Cardiac muscle cell (in vitro differentiated cells and primary cell): ENCODE measurements at regions not wholly inside any gene's neighbourhood (a gene's known extent, or its start where the extent isn't known, plus 50 kb on each side); places are given as distances from the start of the nearest gene placed in this dataset.

Source experiments
- DNase-seq, 2 donors: peaks; one replicate each; pipeline versions ENCODE4 v3.0.0 to v3.0.0-alpha.2; 2010 to 2017; ENCODE audit warnings: low read depth in 1 of 2, low spot score in 1 of 2
- H3K27ac ChIP-seq: fragments of 200-600 bp; sonication (generic); 2 replicates; pipeline ENCODE4 v1.5.1; 2016
- H3K27me3 ChIP-seq: fragments of 200-600 bp; sonication (generic); 2 replicates; pipeline ENCODE4 v1.6.0; 2016; ENCODE audit warnings: control low read depth
- H3K36me3 ChIP-seq: fragments of 200-600 bp; sonication (generic); 2 replicates; pipeline ENCODE4 v1.5.1; 2016; ENCODE audit warnings: control low read depth
- H3K4me1 ChIP-seq: fragments of 200-600 bp; sonication (generic); 2 replicates; pipeline ENCODE4 v1.8.1; 2017; ENCODE audit warnings: low read depth, mild to moderate bottlenecking, mixed run types
- H3K4me3 ChIP-seq: fragments of 200-600 bp; sonication (generic); 2 replicates; pipeline ENCODE4 v1.5.1; 2016; ENCODE audit warnings: mild to moderate bottlenecking
- H3K9me3 ChIP-seq: fragments of 200-600 bp; sonication (generic); 2 replicates; pipeline ENCODE4 v1.5.1; 2017; ENCODE audit warnings: low read depth, mild to moderate bottlenecking, control low read depth
- TF ChIP-seq, protein P1 (sequence below): IDR thresholded peaks from 2 replicates; pipeline ENCODE4 v1.5.1; 2012; ENCODE audit warnings: low read depth, mild to moderate bottlenecking, low read length

DNA sequence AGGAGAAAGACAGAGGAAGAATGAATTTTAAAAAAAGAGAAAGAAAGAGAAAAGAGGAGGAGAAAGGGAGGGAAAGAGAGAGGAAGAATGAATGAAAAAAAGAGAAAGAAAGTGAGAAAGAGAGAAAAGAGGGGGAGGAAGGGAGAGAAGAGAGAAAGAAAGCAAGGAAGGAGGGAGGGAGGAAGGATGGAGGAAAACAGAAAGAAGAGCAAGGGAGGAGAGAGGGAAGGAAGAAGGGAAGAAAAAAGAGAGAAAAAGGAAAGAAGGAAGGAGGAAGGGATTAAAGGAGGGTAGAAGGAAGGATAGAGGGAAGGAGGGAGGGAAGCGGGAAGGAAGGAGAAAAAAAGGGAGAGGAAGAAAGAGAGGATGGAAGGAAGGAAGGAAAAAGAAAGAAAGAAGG lies 122.3 kb upstream of the ZNF507 start:
- no peak for DNase-seq
- Histone ChIP-seq H3K36me3 (no peaks in the 10 kb centered on the region), H3K4me3 (no peak overlapping the region), H3K27ac (no peak overlapping the region), H3K9me3 (no peaks in the 10 kb centered on the region), H3K4me1 (no peaks in the 10 kb centered on the region), H3K27me3 (peaks cover 90% of the 10 kb centered on the region)
- TF ChIP-seq, protein P1, sequence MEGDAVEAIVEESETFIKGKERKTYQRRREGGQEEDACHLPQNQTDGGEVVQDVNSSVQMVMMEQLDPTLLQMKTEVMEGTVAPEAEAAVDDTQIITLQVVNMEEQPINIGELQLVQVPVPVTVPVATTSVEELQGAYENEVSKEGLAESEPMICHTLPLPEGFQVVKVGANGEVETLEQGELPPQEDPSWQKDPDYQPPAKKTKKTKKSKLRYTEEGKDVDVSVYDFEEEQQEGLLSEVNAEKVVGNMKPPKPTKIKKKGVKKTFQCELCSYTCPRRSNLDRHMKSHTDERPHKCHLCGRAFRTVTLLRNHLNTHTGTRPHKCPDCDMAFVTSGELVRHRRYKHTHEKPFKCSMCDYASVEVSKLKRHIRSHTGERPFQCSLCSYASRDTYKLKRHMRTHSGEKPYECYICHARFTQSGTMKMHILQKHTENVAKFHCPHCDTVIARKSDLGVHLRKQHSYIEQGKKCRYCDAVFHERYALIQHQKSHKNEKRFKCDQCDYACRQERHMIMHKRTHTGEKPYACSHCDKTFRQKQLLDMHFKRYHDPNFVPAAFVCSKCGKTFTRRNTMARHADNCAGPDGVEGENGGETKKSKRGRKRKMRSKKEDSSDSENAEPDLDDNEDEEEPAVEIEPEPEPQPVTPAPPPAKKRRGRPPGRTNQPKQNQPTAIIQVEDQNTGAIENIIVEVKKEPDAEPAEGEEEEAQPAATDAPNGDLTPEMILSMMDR = no peak

DNA sequence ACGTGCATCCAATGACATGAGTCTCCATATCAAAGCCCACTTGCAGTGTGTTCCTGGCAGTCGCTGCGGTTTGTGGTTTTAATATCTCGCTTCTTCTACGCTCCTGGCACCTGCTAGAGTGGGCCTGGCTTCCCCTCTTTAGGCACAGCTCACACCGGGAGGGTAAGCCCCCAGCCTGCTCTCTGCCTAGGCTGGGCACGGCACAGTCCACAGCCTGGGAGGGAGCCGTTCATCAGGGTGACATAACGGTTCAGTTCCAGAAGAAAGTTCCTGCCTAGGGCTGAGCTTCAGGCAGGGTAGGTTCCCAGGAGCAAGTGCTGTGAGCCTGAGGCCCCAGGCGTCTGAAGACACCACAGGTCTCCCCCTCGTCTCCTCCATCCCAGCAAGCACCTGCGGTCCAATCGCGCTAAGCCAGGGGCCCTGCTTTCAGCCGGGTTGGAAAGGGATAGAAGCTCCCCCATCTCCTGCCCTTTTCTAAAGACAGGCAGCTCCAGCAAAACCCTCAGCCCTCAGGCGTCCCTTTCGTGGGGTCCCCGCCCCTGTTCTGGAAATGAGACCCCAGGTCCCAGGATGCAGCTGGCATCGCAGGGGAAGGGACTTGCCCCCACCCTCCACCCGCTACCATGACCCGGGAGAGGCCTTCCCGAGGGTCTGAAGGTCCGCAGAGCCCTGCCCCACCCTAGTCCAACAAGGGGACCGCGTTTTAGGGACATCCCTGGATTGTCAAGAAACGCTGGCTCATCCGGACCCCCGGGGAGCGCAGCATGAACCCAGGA lies 121.6 kb upstream of the ZNF507 start:
- Histone ChIP-seq H3K4me1 (no peaks in the 10 kb centered on the region), H3K4me3 (no peak overlapping the region), H3K27ac (no peak overlapping the region)

DNA sequence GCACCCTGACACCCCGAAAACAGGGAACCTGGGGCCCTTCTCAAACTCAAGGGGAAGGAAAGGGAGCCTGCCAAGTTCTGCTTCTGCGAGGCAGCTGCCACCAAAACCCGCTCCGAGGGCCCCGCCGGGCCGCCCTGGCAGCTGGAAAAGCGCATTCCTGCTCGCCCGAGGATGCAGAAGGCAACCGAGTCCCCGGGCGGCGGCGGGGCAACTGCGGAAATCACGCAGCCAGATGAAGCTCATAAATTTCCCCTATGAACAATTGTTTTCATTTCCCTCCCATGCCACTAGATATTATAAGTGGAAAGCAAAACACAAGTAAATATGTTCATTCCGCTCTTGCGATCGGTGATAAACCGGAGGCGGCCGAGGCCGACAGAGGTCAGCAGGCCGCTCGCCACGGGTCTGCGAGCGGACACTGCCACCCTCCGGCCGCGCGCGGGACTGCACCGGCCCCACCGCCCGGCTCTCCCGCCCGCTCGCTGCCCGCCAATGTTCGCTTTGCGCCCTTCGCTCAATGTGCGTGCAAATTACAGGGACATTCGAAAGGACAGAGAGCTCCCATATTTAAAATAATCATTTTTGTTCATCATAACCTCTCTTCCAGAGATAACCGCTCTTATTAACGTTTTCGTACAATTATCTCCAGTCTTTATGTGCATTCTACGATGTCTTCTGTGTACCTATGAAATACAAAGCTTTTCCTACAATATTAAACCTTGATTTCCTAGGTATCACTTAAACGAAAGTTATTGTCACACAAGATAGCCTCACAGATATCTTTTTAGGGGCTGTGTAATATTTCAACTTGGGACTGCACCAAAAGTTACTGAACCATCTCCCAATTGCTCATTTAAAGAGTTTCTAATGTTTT lies 120.8 kb upstream of the ZNF507 start:
- no peaks in the 10 kb centered on the region for H3K9me3 ChIP-seq
- TF ChIP-seq, protein P1 = peak; percentile 97
- DNase-seq = peak; percentile 58 to 69
- peaks cover 97% of the 10 kb centered on the region for H3K27me3 ChIP-seq
- H3K27ac ChIP-seq = no peak overlapping the region
- H3K36me3 ChIP-seq = no peaks in the 10 kb centered on the region
- H3K4me3 ChIP-seq = no peak overlapping the region
- no peaks in the 10 kb centered on the region for H3K4me1 ChIP-seq

More for the DNA sequence above, 121.6 kb upstream of the ZNF507 start:
- TF ChIP-seq, protein P1 = no peak
- H3K9me3 ChIP-seq = no peaks in the 10 kb centered on the region
- H3K36me3 ChIP-seq = no peaks in the 10 kb centered on the region
- DNase-seq = no peak
- H3K27me3 ChIP-seq = peaks cover 95% of the 10 kb centered on the region

DNA sequence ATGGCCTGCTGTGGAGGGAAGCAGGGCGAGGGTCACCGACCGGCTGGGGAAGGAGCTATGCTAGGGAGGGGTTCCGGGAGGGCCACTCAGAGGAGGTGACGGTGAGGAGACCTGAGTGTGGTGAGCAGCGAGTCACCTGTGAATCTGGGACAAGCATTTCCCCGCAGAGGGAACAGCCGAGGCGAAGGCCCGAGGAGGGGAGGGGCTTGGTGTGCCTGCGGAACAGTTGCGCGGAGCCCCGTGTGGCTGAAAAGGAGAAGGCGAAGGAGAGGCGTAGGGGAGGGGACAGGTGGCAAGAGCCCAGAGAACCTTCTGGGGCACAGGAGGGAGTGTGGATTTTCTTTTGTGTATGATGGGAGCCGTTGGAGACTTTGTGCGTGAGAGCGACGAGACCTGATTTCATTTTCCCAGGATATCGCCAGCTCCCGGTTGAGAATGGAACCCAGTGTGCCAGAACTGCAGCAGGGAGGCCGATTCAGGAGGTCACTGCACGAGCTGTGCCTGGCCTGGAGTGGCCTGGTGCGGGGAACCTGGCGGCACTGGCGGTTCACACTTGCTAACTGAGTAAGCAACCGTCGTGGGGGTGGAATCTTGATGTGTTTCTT lies 117.7 kb upstream of the ZNF507 start:
- TF ChIP-seq, protein P1 = no peak
- no peaks in the 10 kb centered on the region for H3K4me1 ChIP-seq
- H3K27me3 ChIP-seq = peaks cover 95% of the 10 kb centered on the region
- DNase-seq = no peak
- no peaks in the 10 kb centered on the region for H3K36me3 ChIP-seq
- H3K4me3 ChIP-seq = no peak overlapping the region
- H3K9me3 ChIP-seq = no peaks in the 10 kb centered on the region
- no peak overlapping the region for H3K27ac ChIP-seq

DNA sequence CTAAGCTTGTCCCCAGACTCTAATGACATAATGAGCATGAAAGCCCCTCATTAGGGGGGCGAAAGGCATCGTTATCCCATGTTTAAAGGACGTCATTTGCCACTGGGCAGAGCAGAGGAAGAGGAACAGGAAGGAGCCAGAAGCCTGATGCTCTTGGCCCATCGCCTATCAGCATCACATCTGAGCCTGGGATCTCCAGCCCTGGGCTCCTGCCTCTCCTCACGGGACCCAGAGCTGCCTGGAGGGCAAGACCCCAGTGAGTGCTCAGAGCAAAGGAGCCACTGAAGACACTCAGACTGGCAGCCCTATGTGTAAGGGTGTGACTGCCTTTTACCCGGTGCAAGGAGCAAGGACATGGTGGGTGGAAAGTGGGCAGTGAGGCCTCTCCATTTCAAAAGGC lies 115.0 kb upstream of the ZNF507 start:
- DNase-seq = no peak
- no peaks in the 10 kb centered on the region for H3K4me1 ChIP-seq

More for the DNA sequence above, 115.0 kb upstream of the ZNF507 start:
- Histone ChIP-seq H3K27ac (no peak overlapping the region), H3K4me3 (no peak overlapping the region), H3K27me3 (peaks cover 91% of the 10 kb centered on the region), H3K9me3 (no peaks in the 10 kb centered on the region), H3K36me3 (no peaks in the 10 kb centered on the region)
- TF ChIP-seq, protein P1 = no peak
